EL (cell line): ENCODE measurements at regions not wholly inside any gene's neighbourhood (a gene's known extent, or its start where the extent isn't known, plus 50 kb on each side); places are given as distances from the start of the nearest gene placed in this dataset.

ENCODE experiments used
- DNase-seq: peaks from one replicate; pipeline ENCODE4 v3.0.0-alpha.2; 2016

DNA sequence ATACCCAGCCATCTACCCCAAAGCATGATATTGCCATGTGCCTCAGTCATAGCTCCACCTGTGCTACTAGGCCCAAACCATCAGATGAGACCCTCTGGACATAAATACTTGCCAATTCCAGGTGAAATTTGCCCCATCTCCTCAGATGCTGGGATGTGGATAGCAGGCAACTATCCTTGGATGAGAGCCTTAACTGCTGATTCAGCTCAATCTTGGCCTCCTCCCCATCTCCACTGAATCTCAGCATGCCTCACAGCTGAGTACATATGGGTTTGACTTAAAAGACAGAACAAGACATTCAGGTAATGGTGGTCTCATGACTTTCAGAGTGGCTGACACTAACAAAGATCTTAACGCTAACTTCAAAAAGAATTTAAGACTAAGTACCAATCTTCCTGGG lies 50.8 kb upstream of the KLHL13 start:
- DNase-seq: no peak

DNA sequence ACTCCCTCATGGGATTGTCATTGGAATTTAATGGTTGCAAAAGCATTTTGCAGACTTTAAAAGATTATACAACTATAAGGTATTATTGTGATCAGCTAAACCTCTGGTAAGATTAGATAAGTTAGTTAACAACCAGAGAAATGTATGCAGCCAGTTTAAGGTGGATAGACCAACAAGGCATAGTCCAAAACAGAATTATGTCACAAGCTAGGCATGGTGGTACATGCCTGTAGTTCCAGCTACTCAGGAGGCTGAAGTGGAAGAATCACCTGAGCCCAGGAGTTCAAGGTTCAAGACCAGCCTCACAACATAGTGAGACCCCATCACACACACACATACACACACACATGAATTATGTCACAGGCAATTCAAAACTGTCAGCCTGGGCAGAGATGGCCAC lies 54.7 kb upstream of the KLHL13 start:
- DNase-seq: no peak

DNA sequence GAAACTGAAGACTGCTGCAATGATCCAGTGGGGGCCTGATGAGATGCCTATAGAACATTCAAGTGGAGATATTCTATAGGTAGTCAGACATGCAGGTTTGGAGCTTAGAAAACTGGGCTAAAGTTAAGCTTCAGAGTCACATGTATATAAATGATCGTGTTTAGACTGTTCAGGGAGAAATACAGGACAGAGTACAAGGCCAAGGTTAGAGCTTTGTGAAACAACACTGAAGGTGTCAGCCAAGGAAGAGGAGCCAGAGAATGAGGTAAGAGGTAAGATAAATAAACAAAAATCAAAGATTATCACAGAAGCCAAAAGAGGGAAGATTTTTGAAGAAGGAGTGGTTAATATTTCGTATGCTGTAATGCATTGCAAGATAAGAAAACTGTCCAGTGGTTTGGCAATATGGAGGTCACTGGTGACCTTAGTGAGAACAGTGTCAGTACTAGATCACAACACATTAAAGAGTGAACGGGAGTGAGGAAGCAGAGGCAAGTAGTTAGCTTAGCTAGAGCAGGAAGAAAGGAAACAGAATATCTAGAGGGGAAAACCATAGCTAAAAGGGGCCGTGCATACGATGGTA lies 58.0 kb upstream of the KLHL13 start:
- no peak for DNase-seq

DNA sequence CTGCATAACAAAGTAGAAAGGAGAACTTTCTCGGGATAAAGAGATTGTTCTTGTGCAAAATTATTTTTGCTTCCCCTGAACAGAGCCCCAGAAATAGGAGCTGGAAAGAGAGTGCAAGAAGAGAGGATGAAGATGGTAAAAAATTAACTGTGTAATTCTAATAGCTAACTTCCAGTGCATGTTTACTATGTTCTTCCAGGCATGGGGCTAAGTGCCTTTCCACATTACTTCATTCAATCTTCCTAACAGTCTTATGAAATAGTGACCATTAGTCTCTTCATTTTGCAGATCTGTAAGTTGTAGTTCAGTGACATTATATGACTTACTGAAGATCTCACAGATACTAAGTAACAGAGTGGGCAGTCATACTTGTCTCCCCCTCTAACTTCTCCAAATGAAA lies 61.1 kb upstream of the KLHL13 start:
- no peak for DNase-seq

DNA sequence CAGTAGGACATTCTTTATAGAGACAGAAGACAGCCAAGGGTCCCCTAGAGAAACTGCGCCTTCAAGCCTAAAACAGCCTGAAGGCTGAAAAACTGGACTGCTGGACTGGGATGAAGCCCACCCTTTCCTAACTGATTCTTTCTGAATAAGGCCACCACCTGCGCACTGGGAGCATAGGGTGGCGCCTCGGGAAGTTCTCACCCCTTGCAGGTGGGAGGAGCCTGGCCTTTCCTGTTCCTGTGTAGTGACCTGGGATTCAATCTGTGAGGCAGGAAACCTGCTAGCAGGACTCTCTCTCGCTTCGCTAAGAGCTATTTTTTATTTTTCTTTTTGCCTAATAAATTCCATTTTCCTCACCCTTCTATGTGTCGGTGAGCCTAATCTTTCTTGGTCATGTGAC lies 61.8 kb upstream of the KLHL13 start:
- no peak for DNase-seq

DNA sequence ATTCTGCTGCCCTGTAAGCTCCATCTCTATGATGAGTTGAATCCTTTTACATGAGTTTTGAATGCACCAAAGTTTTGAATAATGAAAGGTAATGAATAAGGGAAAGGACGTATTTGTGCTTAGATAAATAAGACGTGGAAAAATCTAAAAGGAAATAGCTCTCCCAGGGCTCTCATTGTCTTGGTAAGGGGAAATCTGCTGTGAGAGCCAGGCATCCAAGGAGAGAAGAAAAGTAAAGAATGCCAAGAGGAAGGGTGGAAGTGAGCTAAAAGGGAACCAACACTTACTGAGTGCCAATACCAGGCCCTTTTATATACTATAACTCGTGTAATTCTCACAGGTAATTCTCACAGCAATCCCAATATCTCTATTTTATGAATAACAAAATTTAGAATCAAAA lies 62.6 kb upstream of the KLHL13 start:
- no peak for DNase-seq

DNA sequence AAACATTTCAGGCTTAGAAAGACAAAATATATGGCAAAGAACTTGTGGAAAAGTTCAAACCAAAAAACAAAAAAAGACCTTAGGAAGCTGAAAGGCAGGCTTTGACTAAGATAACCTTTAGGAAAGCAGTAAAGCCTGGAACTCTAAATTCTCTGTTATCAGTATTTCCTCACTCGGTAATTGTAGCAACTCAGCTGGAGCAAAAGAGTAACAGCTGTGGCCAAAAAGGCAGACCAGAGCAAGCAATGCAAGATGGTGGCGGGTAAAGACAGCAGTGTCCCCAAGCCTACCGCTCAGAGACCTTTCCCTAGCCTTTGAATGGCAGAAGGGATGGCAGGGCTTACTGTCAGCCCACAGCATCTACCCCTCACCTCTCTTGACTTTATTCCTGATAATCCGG lies 63.1 kb upstream of the KLHL13 start:
- no peak for DNase-seq

DNA sequence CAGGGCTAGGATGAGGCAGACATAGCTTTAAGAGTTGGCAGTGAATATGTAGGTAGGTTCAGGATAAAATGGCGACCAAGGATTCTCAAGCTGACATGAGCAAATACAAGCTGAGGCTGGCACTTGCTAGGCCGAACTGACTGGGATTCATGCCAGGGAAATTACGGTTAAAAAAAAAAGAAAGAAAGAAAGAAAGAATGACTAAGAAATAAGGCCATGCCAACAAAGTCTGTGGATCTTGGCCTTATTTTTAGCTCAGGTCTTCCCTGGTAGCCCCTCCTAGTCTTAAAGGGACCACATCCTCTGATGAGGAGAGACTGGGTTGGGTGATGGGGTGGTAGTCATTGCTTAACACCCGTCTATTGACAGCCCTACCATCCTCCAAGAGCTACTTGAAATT lies 64.4 kb upstream of the KLHL13 start:
- DNase-seq: no peak

DNA sequence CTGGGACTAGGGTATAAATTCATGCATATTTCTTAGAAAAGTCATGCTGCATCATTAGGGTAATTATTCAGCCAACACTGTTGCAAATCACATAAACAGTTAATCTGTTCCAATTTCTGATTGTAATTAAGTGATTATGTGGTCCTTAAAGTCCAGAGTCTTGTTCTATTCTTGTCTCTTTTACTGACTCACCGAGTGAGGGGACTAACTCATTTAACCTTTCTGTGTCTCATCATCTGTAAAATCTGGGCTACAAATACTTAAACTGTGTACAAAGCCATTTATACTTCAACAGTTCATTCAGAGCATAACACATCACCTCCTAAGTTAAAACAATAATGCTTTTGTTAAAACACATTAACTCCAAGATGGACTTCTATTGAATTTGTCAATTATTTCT lies 65.4 kb upstream of the KLHL13 start:
- no peak for DNase-seq

DNA sequence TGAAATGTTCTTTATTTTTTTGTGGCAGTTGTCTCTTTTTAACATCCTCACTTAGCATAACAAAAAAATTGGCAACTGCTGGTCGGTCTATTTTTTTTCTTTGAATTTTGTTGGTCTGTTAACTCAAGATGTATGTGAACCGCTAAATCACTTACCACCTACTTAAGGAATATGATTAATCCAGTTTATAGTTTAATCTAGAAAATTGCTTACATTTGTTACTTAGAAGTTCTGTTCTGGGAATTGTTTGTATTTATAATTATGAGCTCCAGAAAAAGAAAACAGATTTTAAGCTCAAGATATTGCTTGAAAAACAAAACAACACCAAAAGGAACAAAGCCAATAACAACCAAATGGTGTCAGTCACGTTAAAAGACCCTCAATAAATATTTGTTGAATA lies 66.1 kb upstream of the KLHL13 start:
- no peak for DNase-seq

DNA sequence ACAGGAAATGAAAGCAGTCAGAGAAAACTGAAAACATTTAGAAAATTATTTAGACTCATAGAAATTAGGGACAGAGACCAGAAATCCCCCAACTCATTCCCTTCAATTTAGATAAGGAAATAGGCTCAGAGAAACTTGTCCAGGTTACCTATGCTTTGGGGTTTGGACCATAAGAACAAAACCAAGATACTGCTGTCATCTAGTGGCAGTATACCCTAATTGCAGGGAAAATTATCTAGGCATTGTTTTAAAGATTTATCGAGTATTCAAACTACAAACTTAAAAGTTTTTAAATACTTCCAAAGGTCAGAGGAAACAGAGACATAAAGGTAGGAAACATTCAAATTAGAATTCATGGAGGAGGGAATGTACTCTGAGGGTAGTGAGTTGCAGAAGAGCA lies 67.0 kb upstream of the KLHL13 start:
- DNase-seq: no peak

DNA sequence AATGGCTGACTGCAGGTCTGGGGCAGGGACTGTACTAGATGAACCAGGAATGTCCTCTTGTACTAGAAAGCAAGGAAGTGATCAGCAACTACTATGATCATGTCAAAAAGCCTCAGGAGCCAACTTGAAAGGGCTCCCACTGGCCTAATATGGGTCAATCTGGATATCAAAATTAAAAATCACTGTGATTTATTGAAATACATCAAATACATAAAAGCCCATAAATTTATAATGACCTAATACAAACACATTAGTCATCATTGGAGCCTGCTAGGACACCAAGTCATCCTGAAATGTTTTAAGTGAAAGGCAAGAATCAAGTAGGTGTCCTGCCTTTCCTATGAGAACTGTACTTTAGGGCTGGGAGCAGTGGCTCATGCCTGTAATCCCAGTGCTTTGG lies 70.5 kb upstream of the KLHL13 start:
- DNase-seq: no peak

DNA sequence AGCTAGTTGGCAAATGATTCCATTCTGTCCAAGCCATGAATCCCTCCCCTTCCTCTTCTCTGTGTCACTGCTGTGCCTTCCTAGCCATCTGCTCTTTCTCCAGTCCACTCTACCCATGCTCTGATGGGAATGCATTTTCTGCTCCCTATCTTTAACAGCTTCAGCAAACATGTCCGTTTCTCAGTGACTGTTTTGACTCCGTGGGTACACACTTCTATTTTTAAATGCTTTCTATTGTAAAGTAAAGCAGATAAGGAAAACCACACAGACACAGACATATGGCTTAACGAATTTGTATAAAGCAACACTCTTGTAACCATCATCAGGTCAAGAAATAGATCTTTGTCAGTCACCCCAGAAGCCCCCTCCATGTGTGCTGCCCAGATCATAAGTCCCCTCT lies 72.4 kb upstream of the KLHL13 start:
- DNase-seq: no peak

DNA sequence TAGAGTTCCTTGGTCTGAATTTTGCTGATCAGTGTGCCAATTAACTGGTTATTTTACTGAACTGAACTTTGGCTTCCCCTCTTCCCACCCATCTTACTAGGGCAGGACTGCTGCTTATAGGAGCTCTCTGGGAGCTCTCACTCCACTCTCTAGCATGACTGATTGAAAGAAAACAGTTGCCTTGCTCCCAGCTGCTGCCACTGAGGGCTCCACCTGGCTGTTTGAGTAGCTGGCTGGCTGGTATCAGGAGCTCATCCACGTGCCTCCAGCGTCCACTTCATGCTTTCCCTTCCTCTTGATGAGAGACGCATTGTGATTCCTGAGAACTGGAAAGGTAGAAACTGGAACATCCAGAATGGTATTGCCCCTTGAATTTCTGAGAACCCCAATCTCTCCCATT lies 73.0 kb upstream of the KLHL13 start:
- no peak for DNase-seq

DNA sequence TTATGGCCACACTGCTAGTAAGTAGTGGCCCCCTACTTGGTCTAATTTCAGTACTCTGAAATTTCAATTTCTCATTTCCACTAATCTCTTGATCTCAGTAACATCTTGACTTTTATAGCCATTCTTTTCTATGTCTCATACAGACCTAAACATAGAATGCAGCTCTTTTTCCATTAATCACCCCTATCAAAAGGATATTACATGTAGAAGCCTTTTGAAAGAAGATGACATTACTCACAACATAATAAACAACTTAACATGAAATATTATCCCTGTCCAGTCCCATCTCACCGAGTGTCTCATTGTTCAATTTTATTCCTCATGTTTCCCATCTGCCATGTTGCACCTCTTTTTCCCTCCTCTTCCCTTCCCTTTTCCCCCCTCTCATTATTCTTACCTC lies 81.1 kb upstream of the KLHL13 start:
- no peak for DNase-seq

DNA sequence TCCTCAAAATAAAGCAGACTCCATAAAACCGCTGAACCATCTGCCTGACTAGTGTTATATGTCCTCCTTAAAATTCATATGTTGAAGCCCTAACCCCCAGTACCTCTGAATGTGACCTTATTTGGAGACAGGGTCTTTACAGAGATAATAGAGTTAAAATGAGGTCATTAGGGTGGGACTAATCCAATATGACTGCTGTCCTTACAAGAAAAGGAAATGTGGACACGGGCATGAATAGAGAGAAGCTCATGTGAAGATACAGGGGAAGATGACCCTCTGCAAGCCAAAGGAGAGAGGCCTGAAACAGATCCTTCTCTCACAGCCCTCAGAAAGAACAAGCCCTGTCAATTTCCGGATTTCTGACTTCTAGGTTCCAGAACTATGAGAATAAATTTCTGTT lies 82.0 kb upstream of the KLHL13 start:
- DNase-seq: no peak

DNA sequence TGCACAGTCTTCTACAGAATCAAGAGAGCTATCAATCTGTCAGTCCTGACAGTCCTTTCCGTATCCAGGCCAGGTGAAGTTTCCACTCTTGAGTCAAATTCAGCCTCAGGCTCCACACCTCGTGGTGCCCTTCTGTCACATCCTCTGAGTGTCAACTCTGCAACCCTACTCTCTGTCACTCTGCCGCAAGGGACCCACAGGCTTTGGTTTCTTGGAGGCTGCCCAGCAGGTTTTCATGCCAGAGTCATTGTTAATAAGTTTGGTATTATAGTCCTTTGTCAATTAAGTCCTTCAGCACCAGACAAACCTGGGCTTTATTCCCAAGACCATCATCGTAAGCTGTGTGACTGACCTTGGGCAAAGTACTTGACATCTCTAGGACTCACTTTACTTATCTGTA lies 83.4 kb upstream of the KLHL13 start:
- DNase-seq: no peak

DNA sequence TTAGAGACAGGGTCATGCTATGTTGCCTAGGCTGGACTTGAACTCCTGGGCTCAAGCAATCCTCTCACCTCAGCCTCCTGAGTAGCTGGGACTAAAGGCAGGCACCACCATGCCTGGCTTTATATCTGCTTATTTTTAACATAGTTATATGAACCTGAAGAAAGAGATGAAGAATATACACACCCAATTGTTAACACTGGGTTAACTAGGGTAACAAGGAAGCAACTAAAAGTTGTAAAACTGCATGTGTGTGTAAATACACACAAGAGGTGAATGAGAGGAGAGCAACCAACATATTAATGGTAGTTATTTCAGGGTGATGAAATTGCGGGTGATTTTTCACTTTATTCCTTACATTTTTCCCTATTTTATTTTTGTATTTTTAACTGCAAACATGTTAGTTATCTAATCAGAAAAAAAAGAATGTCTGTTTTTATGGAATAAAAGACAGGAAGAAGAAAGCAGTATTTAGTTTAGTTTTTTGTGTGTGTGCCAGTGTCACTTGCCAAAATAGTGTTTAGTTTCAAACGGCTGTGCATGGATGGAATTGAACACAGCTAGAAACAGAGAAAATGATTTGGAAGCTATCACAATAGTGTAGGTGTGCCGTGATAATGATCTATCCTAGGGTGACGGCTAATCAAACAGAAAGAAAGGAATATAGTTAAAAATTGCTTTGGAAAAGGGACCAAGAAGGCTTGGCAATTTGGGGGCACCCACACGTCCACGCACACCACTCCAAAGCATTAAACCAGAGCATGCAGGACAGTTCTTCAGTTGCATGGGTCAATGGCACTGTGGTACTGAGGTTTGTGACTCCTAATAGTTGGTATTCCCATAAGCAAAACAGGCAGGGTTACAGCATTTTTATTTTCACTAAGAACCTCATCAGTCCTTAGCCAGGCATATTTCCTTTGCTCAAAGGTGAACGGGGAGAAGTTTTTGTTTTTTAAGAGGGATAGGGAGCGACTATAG lies 89.1 kb upstream of the KLHL13 start:
- no peak for DNase-seq

DNA sequence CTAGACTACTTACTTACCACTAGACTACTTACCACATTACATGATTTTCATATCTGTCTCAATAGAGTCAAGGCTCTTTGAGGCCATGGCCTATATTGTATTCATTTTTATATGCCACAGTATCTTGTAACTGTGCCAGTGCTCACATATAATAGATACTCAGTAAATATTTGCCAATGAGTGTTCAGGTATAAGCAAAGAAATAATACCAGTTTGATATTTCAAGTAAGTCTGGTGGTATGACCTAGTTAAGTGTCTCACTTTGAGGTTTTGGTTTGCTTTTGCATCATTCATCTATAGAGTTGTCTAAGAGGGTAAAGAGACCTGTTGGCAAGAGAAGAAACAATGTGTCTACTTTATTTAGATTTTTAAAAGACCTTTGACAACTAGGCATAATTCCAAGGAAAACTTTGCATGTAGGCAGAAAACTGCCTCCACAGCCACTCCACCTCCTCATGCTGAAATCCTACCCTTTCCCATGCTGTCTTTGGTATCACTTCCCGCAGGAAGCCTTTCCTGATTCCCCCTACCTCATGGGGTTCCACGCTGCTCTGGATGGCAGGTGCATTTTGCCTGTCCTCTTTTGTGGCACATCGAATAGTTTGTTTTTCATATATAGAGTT lies 91.3 kb upstream of the KLHL13 start:
- no peak for DNase-seq

DNA sequence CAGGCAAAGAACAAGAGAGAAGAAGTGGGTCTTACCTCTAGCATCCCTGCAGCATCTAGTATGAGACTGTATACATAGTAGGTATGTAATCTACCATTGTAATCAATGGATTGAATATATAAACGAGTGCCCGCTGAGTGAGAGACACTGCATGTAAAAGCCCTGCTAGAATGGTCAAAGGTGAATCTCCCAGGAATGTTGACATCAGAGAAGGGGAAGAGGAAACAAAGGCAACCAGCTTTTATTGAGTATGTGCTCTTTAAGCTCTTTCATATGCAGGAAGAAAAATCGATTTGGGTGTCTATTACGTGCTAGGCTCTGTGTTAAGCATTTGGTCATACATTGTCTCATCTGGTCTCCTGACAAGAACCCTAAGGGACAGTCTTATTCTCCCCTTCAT lies 91.9 kb upstream of the KLHL13 start:
- DNase-seq: no peak

DNA sequence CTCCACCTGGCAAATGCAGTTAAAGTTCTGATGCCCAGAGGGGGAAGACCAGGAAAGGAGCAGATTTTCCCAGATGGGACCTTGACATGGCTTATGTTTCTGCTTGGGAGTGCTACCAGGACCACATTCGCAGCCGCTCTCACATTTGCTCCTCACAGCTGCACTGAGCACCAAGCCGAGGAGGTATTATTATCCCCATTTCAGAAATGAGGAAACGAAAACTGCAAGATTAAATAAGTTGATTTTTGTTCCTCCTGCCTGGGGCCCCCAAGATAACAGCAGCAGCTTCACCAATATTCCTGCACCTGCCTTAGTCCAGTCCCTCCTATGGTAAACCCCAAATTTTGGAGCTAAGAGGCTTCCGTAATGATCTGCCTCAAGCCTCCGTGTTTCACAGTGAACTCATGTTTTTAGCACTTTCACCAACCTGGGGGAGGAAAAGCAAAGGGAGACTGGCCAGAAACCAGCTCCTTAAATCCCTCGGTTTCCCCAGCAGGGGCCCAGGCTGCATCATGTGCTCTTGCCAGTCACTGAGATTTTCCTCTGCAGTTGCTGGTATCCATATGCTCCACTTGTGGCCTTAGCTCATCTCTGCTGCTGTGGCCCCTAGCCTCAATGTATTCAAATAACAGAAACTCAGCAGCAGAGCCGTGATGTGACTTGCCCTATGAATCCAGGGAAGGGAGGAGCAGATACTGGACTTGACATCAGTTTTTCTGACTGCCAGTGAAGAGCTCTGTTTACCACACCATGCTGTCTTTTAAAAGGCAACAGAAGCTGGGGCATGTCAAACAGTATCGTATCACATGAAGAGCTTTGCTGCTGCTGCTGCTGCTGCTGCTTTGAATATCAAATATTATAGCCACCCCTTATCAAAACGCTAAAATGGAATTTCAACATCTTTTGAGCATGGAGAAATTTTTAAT lies 95.5 kb upstream of the KLHL13 start:
- DNase-seq: no peak

DNA sequence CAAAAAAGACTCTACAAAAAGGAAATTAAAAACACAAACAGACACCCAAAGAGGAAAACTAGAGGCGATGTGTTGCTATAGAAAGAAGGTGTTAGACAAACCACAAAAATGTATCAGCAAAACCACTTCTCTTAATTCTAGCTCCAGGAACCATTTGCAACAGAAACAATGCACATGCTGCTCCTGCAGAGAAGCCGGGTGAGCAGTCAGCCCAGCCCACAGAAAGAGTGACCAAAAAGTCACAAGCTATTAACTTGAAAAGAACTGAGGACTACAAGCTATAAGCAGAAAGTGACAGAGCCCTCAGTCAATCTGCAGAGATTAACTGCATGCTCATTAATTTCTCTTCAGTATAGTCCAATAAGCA lies 96.2 kb upstream of the KLHL13 start:
- DNase-seq: no peak

DNA sequence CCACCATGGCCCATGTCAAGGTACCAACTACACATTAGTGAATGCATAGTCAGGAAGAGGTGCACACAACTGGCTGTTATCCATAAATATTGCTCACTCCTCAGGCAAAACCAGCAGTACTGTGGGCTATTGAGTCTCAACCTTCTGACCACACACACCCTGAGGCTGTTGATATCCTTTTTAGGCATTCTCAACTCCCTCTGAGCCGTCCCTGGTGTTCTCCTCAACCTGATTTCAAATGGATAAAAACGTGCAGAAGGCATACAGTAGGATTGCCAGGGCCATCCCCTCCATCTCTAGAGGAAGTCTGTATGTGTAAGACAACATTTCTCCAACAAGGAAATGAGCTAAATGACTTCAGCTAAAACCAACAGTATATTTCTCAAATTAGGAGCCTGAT lies 98.7 kb upstream of the KLHL13 start:
- DNase-seq: no peak
